OCI-LY7 (cell line): ENCODE measurements at regions not wholly inside any gene's neighbourhood (a gene's known extent, or its start where the extent isn't known, plus 50 kb on each side); places are given as distances from the start of the nearest gene placed in this dataset.

Experiments used
- BruUV-seq: library from RNA; stranded (reverse); fragments of 400-500 nt; replicated peaks from 2 replicates; lab custom pipeline; 2021; lab: Mats Ljungman, UMichigan
- CTCF ChIA-PET: fragments of 300-600 bp; sonication (Branson Sonifier 250); formaldehyde crosslinking; loops from one replicate; lab custom pipeline; 2022; ENCODE audit warnings: antibody characterized with exemption; ENCODE audit not compliant: unreplicated experiment; lab: Charles Lee
- POLR2A ChIA-PET: fragments of 300-600 bp; sonication (Branson Sonifier 250); formaldehyde crosslinking; loops from one replicate; lab custom pipeline; 2022; ENCODE audit warnings: antibody characterized with exemption; lab: Charles Lee
- DNase-seq: peaks from one replicate; pipeline ENCODE4 v3.0.0-alpha.2; 2015; ENCODE audit warnings: low spot score
- H2AFZ ChIP-seq: fragments of 200-600 bp; sonication (generic), shearing (Covaris generic); 2 replicates; pipeline ENCODE4 v1.6.1; 2014; ENCODE audit warnings: mild to moderate bottlenecking, antibody characterized with exemption, low read length, moderate library complexity
- H3K27ac ChIP-seq: fragments of 200-600 bp; sonication (generic); 2 replicates; pipeline ENCODE4 v1.5.1; 2014; ENCODE audit warnings: mixed run types, low read depth, mild to moderate bottlenecking, moderate library complexity, low read length, inconsistent platforms; ENCODE audit not compliant: poor library complexity, severe bottlenecking
- H3K36me3 ChIP-seq: fragments of 200-600 bp; sonication (generic); 2 replicates; pipeline ENCODE4 v1.6.1; 2014; ENCODE audit warnings: mild to moderate bottlenecking, antibody characterized with exemption, low read length, moderate library complexity, mixed read lengths; ENCODE audit not compliant: insufficient read depth
- H3K4me1 ChIP-seq: fragments of 200-600 bp; sonication (generic); 2 replicates; pipeline ENCODE4 v1.5.1; 2014; ENCODE audit warnings: mild to moderate bottlenecking, low read length; ENCODE audit not compliant: insufficient read depth, poor library complexity, severe bottlenecking
- H3K4me2 ChIP-seq: fragments of 200-600 bp; sonication (generic); 2 replicates; pipeline ENCODE4 v1.6.1; 2014; ENCODE audit warnings: mild to moderate bottlenecking, low read length
- H3K4me3 ChIP-seq: fragments of 200-600 bp; sonication (generic); 2 replicates; pipeline ENCODE4 v1.5.1; 2014; ENCODE audit warnings: mild to moderate bottlenecking, low read depth, low read length; ENCODE audit not compliant: poor library complexity, severe bottlenecking
- H3K79me2 ChIP-seq: fragments of 200-600 bp; sonication (generic); 2 replicates; pipeline ENCODE4 v1.6.1; 2016; ENCODE audit warnings: low read depth, mild to moderate bottlenecking, low read length, moderate library complexity, mixed read lengths; ENCODE audit not compliant: insufficient read depth
- H3K9me2 ChIP-seq: fragments of 200-600 bp; sonication (generic); 2 replicates; pipeline ENCODE4 v1.6.1; 2016; ENCODE audit warnings: mild to moderate bottlenecking, low read length, mixed read lengths; ENCODE audit not compliant: insufficient read depth
- H3K9me3 ChIP-seq: fragments of 200-600 bp; sonication (generic); 2 replicates; pipeline ENCODE4 v1.6.1; 2014; ENCODE audit warnings: mild to moderate bottlenecking, mixed run types, low read length, mixed read lengths
- H4K20me1 ChIP-seq: fragments of 200-600 bp; sonication (generic); 2 replicates; pipeline ENCODE4 v1.6.1; 2014; ENCODE audit warnings: mild to moderate bottlenecking, antibody characterized with exemption, low read length, moderate library complexity, mixed read lengths; ENCODE audit not compliant: insufficient read depth
- EZH2phosphoT487 ChIP-seq: fragments of 200-600 bp; sonication (generic); IDR thresholded peaks from 2 replicates; pipeline ENCODE4 v1.6.1; 2018; ENCODE audit warnings: low read depth, borderline replicate concordance, mild to moderate bottlenecking, mixed run types, antibody characterized with exemption, low read length, moderate library complexity, mixed read lengths
- intact Hi-C: fragments of 100-400 bp; cut with micrococcal nuclease; formaldehyde crosslinking; loops from one replicate; pipeline ENCODE4 v1.10.0; 2022; ENCODE audit not compliant: unreplicated experiment
- TF ChIP-seq, protein P1 (sequence below): fragments of 200-600 bp; sonication (generic); conservative IDR thresholded peaks from 2 replicates; pipeline ENCODE4 v1.5.1; 2014; ENCODE audit warnings: mild to moderate bottlenecking, antibody characterized with exemption, low read length, moderate library complexity, mixed read lengths

DNA sequence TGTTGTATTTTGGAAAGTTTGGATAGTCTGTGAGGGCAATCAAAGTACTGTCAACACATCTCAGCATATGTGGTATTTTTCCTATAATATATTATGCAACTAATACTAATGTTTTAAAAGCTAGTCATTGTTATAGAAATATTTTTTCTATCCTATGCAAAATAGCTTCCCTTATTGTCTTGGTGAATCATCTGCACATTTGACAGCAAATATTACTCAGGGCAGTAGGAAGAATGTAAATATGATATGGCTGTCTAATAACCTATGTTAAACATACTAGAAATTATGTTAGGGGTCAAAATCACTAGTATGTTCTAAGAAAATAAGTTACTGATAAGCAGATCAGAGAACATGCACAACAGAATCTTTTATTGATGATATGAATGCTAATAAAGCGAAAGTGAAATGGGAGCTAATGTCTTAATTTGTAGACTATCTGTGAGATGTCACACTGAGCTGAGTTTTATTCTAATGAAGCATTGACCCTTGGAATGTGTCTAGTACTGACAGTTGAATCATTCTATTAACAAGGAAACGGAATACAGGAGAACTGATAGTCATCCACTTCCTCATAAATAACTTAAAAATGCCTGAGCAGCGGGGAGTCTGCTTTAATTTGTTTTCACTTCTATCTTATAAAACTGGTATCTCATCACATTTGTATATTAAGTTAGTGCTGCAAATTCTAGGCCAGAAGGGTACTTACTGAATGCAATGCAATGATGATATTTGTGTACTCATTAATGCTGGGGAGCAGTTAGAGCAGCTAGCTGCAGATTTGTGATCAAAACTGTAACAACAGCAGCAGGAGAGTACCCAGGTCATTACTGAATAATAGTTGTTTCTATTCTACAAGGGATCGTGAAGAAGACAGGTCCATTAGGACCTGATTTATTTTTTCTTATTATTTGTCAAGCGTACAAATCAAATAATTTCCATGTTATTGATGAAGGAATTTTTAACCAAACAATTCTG lies 440.3 kb upstream of the AADAT start:
- no peaks in the 10 kb centered on the region for H3K9me2 ChIP-seq
- no peaks in the 10 kb centered on the region for H3K36me3 ChIP-seq
- no peaks in the 10 kb centered on the region for H3K9me3 ChIP-seq
- CTCF ChIA-PET: no interaction called here
- intact Hi-C loops: no loop called here
- no peak overlapping the region for H3K27ac ChIP-seq
- no TSS peak for BruUV-seq
- no peaks in the 10 kb centered on the region for H3K4me1 ChIP-seq
- H4K20me1 ChIP-seq: no peaks in the 10 kb centered on the region
- H3K79me2 ChIP-seq: no peaks in the 10 kb centered on the region
- no peak overlapping the region for H3K4me3 ChIP-seq
- POLR2A ChIA-PET: interaction anchor here (0.6 to 0.7 kb wide), 2 partner anchors 251 to 400 kb away, joined by 3 read pairs; no protein-coding TSS in a partner anchor
- H2AFZ ChIP-seq: no peak overlapping the region
- H3K4me2 ChIP-seq: no peak overlapping the region
- DNase-seq: no peak
- TF ChIP-seq EZH2phosphoT487: no peak
- TF ChIP-seq, protein P1, sequence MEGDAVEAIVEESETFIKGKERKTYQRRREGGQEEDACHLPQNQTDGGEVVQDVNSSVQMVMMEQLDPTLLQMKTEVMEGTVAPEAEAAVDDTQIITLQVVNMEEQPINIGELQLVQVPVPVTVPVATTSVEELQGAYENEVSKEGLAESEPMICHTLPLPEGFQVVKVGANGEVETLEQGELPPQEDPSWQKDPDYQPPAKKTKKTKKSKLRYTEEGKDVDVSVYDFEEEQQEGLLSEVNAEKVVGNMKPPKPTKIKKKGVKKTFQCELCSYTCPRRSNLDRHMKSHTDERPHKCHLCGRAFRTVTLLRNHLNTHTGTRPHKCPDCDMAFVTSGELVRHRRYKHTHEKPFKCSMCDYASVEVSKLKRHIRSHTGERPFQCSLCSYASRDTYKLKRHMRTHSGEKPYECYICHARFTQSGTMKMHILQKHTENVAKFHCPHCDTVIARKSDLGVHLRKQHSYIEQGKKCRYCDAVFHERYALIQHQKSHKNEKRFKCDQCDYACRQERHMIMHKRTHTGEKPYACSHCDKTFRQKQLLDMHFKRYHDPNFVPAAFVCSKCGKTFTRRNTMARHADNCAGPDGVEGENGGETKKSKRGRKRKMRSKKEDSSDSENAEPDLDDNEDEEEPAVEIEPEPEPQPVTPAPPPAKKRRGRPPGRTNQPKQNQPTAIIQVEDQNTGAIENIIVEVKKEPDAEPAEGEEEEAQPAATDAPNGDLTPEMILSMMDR: no peak

- Histone ChIP-seq H3K9me3 (no peaks in the 10 kb centered on the region), H3K4me1 (no peaks in the 10 kb centered on the region), H3K36me3 (no peaks in the 10 kb centered on the region), H3K27ac (no peak overlapping the region), H3K4me2 (no peak overlapping the region), H3K9me2 (no peaks in the 10 kb centered on the region), H3K4me3 (no peak overlapping the region), H2AFZ (no peak overlapping the region), H4K20me1 (no peaks in the 10 kb centered on the region), H3K79me2 (no peaks in the 10 kb centered on the region)
- ChIA-PET CTCF (no interaction called here), POLR2A (no interaction called here)
- no peak for TF ChIP-seq EZH2phosphoT487
- TF ChIP-seq, protein P1: no peak
- intact Hi-C loops: no loop called here
- no peak for DNase-seq
- no TSS peak for BruUV-seq
Observed at GRCh38 chr4:170526471-170526870, 436.7 kb upstream of the AADAT start.

- no TSS peak for BruUV-seq
- DNase-seq: no peak
- no peaks in the 10 kb centered on the region for H3K36me3 ChIP-seq
- H3K79me2 ChIP-seq: no peaks in the 10 kb centered on the region
- TF ChIP-seq EZH2phosphoT487: no peak
- TF ChIP-seq, protein P1: no peak
- no peak overlapping the region for H3K4me3 ChIP-seq
- ChIA-PET POLR2A (no interaction called here), CTCF (no interaction called here)
- H3K4me2 ChIP-seq: no peak overlapping the region
- H2AFZ ChIP-seq: no peak overlapping the region
- H3K9me3 ChIP-seq: no peaks in the 10 kb centered on the region
- H3K27ac ChIP-seq: no peak overlapping the region
- intact Hi-C loops: no loop called here
- H3K4me1 ChIP-seq: no peaks in the 10 kb centered on the region
- no peaks in the 10 kb centered on the region for H3K9me2 ChIP-seq
- H4K20me1 ChIP-seq: no peaks in the 10 kb centered on the region
Observed at GRCh38 chr4:170522427-170522970, 432.7 kb upstream of the AADAT start.
